CD4-positive, alpha-beta T cell treated with Interleukin-6 at 100 ng/mL for 8 hours (primary cell): ENCODE measurements at regions not wholly inside any gene's neighbourhood (a gene's known extent, or its start where the extent isn't known, plus 50 kb on each side); places are given as distances from the start of the nearest gene placed in this dataset.
"Not testable (repeated sequence)": the region's sequence is repeated elsewhere in the genome, so short reads cannot be mapped to it uniquely, and the experiment has no call there.

ENCODE experiments used
- DNase-seq: peaks from one replicate; pipeline ENCODE4 v3.0.0-alpha.2; 2020; ENCODE audit warnings: mixed read lengths, low spot score

DNA sequence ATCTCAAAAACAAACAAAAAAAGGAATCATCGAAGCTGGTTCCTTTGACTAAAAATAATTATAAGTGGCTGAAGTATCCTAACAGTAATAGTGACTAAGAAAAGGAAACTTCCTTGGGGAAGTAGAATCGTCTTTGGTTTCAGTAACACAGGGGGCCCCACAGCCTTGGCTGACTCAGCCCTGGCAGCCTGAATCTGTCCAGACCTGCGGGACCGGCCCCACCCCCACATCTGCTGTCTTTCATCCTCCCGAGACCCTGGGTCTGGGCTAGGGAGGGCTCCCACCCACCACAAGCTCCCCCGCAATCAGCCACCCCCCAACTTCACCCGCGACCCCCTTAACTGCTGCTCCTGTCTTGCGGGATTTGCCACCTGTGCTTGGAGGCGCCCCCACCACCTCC lies 1452.6 kb upstream of the ACVR2A start:
- DNase-seq, result no peak

GRCh38 chr2:146388757-146389156 lies 1456.1 kb upstream of the ACVR2A start:
- DNase-seq, result no peak

DNA sequence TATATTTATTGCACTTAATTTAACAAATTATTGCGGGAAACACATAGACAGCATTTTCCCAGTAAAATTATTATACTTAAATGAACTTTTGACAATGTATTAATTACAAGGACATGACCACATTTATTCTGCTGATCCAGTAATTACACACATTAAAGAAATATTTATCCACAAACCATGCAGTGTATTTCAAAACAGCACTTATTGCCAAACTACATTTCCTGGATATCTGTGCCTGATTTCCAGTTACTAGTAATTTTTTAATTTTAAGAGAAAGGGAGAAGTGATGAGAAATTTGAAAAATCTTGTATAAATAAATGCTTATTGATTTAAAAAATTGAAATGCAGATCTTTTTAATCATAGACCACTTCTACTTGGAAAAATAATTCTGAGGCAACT lies 1458.7 kb upstream of the ACVR2A start:
- no peak for DNase-seq

DNA sequence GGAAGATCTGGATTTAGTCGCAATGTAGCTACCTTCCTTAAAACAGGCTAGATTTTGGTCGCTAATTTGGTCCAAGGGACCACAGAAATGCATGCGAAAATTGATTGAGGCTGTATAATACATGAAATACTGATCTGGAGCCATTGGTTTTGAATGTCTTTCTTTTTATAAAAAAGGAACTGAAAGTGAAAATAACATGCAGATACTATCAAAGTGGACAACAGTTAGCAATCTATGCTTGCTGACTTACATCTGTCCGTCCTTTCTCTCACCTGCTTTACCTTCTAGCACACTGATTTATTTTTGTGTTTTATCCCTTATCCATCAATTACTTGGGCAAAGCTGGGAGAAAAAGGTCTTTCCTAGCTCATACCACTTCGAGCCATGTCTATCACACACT lies 1459.8 kb upstream of the ACVR2A start:
- no peak for DNase-seq

- DNase-seq, result no peak
Observed at GRCh38 chr2:146376511-146377064, 1468.2 kb upstream of the ACVR2A start.

DNA sequence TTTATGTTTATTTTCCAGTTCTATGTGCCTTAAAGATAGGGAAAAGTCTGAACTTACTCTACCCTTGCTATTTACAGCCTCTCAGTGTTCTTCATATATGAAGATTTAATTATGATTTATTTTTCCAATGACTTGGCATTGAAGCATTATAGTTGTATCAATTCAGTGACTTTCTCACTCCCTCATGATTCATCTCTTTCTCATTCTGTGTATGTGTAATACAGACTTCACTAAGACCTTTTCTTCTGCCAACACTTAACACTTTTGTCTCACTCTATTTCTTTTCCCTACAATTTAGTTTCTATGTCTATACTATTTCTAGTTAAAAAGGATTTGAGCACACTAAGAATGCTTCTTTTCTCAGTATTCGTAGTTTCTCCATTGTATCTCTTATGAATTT lies 1470.3 kb upstream of the ACVR2A start:
- DNase-seq, result no peak

DNA sequence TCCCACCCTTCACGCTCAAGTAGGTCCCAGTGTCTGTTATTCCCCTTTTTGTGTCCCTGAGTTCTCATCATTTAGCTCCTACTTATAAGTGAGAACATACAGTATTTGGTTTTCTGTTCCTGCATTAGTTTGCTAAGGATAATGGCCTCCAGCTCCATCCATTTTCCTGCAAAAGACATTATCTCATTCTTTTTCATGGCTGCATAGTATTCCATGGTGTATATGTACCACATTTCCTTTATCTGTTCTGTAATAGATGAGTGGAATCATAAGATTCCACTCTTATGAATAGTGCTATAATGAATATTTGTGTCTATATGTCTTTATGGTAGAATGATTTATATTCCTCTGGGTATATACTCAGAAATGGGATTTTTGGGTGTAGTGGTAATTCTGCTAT lies 1473.5 kb upstream of the ACVR2A start:
- DNase-seq, result not testable (repeated sequence)

DNA sequence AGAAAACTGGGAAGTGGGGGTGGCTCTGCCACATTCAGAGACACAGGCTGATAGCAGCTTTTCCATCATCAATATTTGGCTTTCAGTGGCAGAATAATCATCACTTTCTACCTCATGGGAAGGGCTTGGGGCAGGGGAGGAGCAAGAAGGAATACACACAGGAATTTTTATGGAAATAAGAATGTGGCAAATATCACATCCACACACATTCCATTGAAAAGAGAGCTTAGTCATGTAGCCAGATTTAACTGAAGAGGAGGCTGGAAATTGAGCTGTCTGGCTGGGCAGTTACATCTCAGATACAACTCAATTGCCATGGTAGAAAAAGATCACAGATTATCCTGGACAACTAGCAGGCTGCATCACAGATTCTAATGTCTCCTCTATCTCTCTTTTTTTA lies 1474.0 kb upstream of the ACVR2A start:
- DNase-seq, result no peak

DNA sequence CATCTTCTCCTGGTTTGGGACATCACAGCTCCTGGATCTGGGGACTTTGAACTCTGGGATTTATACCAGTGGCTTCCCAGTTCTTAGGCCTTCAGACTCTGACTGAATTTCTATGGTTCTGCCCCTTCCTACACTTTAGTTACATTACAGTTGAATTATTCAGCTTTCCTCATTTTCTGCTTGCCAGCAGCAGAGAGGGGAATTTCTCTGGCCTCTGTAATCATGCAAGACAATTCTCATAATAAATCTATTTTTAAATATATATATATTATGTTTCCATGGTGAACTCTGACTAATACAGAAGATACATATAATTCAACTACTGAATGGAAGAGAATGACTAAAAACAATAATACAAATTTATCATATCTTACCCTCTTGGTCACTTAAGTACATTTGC lies 1478.6 kb upstream of the ACVR2A start:
- no peak for DNase-seq

GRCh38 chr2:146365041-146365440 lies 1479.8 kb upstream of the ACVR2A start:
- no peak for DNase-seq

- no peak for DNase-seq
Observed at GRCh38 chr2:146363731-146364130, 1481.1 kb upstream of the ACVR2A start.

DNA sequence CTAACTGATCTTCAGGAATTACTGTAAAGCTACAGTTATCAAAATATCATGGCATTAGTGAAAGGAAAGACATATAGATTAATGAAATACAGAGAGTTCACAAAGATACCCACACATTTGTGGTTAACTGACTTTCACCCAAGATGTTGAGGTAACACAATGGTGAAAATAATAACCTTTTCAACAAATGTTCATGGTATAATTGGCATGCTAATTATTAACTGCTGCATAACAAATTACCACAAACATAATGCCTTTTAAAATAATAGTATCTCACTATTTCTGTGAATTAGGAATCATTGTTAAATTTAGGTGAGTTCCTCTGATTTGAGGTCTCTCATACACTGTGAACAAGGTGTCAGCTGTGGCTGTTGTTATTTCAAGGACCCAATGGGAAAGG lies 1493.1 kb upstream of the ACVR2A start:
- no peak for DNase-seq

- DNase-seq, result no peak
Observed at GRCh38 chr2:146349334-146349733, 1495.5 kb upstream of the ACVR2A start.

- no peak for DNase-seq
Observed at GRCh38 chr2:146324951-146325350, 1519.9 kb upstream of the ACVR2A start.

DNA sequence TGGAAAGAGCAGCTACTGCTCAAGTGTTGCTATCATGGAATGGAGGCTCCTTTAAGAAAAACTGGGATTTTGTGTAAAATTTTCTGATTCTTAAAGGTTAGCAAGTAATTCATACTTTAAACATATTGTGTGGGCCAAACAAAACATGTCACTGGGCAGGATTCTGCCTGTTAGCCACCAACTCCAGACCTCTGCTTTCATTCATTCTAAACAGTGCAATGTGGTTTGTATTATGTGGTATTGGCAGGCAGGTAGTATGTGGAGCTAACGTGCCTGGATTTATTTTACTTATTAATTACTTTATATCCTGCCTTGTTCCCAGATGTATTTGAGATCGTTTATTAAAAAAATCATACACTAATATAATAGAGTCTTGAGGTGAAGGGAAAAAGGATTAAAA lies 1521.3 kb upstream of the ACVR2A start:
- no peak for DNase-seq

- DNase-seq, result no peak
Observed at GRCh38 chr2:146321175-146321574, 1523.7 kb upstream of the ACVR2A start.

GRCh38 chr2:146317959-146318358 lies 1526.9 kb upstream of the ACVR2A start:
- DNase-seq, result no peak

DNA sequence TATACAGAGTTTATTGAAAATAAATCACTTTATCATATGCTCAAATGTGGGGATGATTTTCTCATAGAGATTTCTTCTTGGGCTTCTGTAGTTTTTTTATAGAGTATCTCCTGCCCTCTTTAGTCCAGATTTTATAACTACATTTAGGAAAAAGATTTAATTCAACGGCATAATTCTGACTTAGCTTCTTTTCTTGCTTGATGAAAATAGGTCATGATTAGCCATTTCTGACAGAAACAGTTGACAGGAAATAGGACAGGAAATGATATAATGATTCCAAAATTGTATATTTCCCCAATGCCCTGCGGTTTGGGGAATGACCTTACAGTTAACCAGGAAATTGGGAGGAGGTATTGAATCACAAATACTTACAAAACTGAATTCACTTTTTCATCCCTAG lies 1531.9 kb upstream of the ACVR2A start:
- no peak for DNase-seq

DNA sequence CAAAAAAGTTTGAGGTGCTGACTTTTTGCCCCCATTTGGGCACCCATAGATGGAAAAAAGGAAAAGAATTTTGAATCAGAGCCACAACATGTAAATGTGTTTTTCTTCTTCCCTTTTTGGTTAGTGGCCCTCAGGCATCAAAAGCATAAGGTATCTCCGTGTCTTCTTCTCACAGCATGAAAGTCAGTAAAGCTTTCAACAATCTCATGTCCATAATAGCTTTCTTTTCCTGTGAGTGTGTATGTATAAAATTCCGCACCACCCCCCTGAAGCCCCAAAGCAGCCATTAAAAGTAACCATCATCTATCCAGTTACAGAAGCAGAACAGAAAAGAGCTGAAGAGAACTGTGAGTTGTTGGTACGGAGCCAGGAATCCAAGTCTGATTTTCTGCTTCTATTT lies 1539.7 kb upstream of the ACVR2A start:
- no peak for DNase-seq

DNA sequence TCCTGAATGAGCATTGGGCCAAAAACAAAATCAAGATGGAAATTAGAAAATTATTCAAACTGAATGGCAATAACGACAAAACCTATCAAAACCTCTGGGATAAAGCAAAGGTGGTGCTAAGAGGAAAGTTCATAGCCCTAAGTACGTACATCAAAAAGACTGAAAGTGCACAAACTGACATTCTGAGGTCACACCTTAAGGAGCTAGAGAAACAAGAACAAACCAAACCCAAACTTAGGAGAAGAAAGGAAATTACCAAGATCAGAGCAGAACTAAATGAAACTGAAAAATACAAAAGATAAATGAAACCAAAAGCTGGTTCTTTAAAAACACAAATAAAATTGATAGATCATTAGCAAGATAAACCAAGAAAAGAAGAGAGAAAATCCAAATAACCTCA lies 1543.5 kb upstream of the ACVR2A start:
- DNase-seq, result no peak

DNA sequence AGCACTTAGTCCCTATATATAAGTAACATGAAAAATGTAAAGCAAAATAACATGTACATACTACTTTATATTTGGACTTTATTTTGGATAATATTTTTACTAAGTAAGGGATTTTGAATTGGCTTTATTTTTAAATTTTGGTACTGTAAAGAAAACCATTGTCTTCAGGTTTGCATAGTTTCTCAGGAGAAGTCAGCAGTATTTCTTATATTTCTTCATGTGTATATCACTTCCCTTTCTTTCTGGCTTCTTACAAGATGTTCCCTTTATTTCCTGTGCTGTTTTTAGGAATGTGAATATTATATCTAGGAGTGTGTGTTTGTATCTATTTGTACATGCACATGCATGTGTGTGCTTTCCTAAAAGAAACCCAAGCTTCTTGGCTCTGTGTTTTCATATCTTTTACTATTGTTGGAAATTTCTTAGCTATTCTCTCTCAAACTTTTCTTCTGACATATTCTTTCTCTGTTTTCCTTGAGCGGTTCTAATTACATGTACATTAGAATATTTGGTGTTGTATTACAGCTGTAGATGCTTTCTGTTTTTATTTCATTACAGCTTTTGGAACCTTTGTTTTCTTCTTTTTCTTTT lies 1549.7 kb upstream of the ACVR2A start:
- no peak for DNase-seq

GRCh38 chr2:146287281-146287680 lies 1557.5 kb upstream of the ACVR2A start:
- no peak for DNase-seq

DNA sequence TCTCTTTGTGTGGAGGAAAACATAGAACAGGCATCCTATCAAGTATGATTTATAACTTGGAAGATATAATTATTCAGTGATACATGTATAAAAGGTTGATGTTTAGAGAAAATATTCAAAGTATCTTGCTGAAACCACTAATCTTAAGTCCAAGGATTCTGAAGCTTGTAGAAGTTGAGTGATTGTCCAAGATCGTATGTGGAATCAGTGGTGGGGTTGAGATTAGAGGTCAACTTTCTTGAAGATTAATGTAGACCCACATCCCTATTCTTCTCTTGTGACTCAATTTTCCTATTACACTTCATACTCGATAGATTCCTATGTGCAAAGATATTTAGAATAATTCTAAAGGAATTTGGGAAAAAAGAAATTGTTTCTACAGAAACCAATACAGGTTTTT lies 1565.9 kb upstream of the ACVR2A start:
- DNase-seq, result no peak

DNA sequence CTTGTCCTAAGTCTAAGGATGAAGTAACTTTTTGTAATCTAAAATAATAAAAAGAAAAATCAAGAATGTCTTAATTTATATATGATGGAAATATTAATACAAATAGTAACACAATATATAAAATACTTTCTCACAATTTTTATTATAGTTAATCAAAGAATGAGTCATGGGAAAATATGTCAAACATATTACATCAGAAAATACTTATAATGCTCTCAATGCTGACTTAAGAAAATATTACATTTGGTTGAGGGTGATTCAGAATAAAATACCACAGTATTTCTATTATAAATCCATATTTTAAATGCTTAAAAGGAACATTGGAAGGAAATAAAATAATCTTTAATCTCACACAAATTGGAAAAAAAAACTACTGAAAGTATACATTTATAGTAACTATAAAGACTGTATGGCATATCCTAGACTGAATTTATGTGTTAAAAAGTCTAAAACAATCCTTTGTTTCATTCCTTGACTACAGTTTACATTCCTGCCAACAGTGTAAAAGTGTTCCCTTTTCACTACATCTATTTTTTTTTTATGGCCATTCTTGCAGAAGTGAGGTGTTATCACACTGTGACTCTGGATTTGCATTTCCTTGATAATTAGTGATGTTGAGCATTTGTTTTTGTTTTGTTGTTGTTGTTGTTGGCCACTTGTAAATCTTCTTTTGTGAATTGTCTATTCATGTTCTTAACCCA lies 1573.5 kb upstream of the ACVR2A start:
- no peak for DNase-seq
